ENCODE measurements at regions not wholly inside any gene's neighbourhood (a gene's known extent, or its start where the extent isn't known, plus 50 kb on each side); places are given as distances from the start of the nearest gene placed in this dataset.

GRCh38 chr18:45334191-45334590 is 281.1 kb upstream of the SLC14A2 start:
- no peak for TF ChIP-seq CTCF (IDR thresholded peaks at IDR 0.05; ENCODE audit: low read depth, low read length)
- no peaks in the 10 kb centered on the region for H3K4me1 ChIP-seq
- H3K27me3 ChIP-seq = no peaks in the 10 kb centered on the region
- H3K9me3 ChIP-seq = no peaks in the 10 kb centered on the region
- no peak overlapping the region for H3K4me3 ChIP-seq (ENCODE audit: low read depth, low read length)
- no peaks in the 10 kb centered on the region for H3K36me3 ChIP-seq
- DNase-seq = no peak

DNA sequence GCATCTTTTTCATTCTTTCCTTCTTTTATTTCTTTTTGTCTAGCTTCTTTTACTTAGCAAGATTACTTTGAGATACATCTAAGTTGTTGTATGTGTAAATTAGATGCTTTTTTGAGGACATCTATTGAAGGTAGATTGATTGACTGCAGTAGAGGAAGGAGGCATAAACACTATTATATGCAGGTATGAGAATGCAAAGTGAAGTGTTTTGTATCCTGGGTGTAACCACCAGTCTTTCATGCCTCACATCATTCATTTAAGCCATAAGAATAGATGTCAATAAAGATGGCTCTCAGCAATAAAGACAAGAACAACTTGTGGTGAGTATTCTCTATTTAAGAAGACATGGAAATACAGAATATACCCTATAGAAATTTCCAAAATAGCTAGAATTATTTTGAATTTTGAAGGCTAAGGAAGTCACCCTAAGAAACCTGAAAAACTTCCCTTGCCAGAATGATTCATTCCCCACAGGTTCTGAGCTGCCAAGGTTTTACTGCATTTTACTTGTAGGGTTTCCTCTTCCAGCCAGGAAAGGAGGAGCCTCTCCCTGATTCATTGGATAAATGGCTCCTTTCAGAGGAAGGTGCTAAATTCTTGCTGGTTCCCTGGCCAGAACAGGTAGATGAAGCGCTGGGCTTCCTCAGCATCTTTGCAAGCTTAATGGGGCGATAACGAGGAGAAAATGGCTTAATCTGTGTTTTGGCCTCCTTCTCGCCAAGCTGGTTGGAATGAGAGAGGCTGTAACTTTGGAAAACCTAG is 279.8 kb upstream of the SLC14A2 start:
- no peak for TF ChIP-seq CTCF (IDR thresholded peaks at IDR 0.05; ENCODE audit: low read depth, low read length)
- Histone ChIP-seq H3K9me3 (no peaks in the 10 kb centered on the region), H3K27me3 (no peaks in the 10 kb centered on the region), H3K36me3 (no peaks in the 10 kb centered on the region), H3K4me1 (no peaks in the 10 kb centered on the region), H3K4me3 (ENCODE audit: low read depth, low read length) (no peak overlapping the region)
- DNase-seq = no peak

GRCh38 chr18:45336448-45336847 is 278.8 kb upstream of the SLC14A2 start:
- DNase-seq = no peak
- Histone ChIP-seq H3K4me1 (no peaks in the 10 kb centered on the region), H3K9me3 (no peaks in the 10 kb centered on the region), H3K4me3 (ENCODE audit: low read depth, low read length) (no peak overlapping the region), H3K36me3 (no peaks in the 10 kb centered on the region), H3K27me3 (no peaks in the 10 kb centered on the region)
- no peak for TF ChIP-seq CTCF (IDR thresholded peaks at IDR 0.05; ENCODE audit: low read depth, low read length)

DNA sequence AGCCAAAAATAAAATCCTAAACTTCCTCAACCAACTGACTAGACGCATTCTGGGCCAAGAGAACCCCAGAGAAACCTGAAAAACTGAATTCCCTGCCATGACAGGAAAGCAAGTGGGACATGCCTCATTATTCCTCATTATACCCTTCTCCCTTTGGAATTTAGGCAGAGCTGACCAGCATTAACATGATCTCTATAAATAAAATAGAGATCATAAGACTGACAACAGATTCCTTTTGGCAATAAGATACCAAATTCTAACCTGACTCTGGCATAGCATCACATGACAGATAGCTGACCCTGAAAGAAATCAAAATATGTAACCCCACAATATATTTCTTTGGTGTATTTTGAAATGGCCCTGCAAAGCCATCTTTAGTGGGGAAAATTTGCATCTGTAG is 277.8 kb upstream of the SLC14A2 start:
- Histone ChIP-seq H3K4me1 (no peaks in the 10 kb centered on the region), H3K27me3 (no peaks in the 10 kb centered on the region), H3K9me3 (no peaks in the 10 kb centered on the region), H3K36me3 (no peaks in the 10 kb centered on the region), H3K4me3 (ENCODE audit: low read depth, low read length) (no peak overlapping the region)
- TF ChIP-seq CTCF (IDR thresholded peaks at IDR 0.05; ENCODE audit: low read depth, low read length) = no peak
- DNase-seq = no peak

GRCh38 chr18:45339810-45340550 is 275.3 kb upstream of the SLC14A2 start:
- no peak for TF ChIP-seq CTCF (IDR thresholded peaks at IDR 0.05; ENCODE audit: low read depth, low read length)
- Histone ChIP-seq H3K36me3 (no peaks in the 10 kb centered on the region), H3K4me3 (ENCODE audit: low read depth, low read length) (no peak overlapping the region), H3K9me3 (no peaks in the 10 kb centered on the region), H3K4me1 (no peaks in the 10 kb centered on the region), H3K27me3 (no peaks in the 10 kb centered on the region)
- DNase-seq = no peak

- Histone ChIP-seq H3K36me3 (no peaks in the 10 kb centered on the region), H3K4me1 (no peaks in the 10 kb centered on the region), H3K9me3 (no peaks in the 10 kb centered on the region), H3K27me3 (no peaks in the 10 kb centered on the region), H3K4me3 (ENCODE audit: low read depth, low read length) (no peak overlapping the region)
- no peak for TF ChIP-seq CTCF (IDR thresholded peaks at IDR 0.05; ENCODE audit: low read depth, low read length)
- DNase-seq = no peak
Observed at GRCh38 chr18:45340884-45341283, 274.4 kb upstream of the SLC14A2 start.

All from BE2C (cell line).